ENCODE measurements at regions not wholly inside any gene's neighbourhood (a gene's known extent, or its start where the extent isn't known, plus 50 kb on each side); places are given as distances from the start of the nearest gene placed in this dataset.

DNA sequence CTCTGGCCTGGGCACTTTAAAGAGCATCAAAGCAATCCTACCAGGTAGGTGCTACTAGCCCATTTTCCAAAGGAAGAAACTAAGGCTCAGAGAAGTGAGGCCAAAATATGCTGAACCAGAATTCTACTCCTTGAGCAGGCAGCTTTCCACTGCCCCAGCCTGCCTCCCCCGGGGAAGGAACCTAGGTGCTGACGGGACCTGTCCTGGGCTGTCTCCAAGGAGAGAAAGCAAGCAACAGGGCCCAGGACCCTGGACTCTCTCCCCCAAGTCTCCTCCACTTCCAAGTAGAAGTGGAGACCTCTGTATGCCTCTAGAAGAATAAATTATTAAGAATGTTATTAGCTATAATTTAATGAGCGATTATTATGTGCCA is 159.5 kb downstream of the MRPL14 start:
- no peak for TF ChIP-seq TCF7L2 (IDR thresholded peaks at IDR 0.05; ENCODE audit: low read depth, low read length)
- TF ChIP-seq CTCF (IDR thresholded peaks at IDR 0.05) = no peak
- TF ChIP-seq, protein P1, sequence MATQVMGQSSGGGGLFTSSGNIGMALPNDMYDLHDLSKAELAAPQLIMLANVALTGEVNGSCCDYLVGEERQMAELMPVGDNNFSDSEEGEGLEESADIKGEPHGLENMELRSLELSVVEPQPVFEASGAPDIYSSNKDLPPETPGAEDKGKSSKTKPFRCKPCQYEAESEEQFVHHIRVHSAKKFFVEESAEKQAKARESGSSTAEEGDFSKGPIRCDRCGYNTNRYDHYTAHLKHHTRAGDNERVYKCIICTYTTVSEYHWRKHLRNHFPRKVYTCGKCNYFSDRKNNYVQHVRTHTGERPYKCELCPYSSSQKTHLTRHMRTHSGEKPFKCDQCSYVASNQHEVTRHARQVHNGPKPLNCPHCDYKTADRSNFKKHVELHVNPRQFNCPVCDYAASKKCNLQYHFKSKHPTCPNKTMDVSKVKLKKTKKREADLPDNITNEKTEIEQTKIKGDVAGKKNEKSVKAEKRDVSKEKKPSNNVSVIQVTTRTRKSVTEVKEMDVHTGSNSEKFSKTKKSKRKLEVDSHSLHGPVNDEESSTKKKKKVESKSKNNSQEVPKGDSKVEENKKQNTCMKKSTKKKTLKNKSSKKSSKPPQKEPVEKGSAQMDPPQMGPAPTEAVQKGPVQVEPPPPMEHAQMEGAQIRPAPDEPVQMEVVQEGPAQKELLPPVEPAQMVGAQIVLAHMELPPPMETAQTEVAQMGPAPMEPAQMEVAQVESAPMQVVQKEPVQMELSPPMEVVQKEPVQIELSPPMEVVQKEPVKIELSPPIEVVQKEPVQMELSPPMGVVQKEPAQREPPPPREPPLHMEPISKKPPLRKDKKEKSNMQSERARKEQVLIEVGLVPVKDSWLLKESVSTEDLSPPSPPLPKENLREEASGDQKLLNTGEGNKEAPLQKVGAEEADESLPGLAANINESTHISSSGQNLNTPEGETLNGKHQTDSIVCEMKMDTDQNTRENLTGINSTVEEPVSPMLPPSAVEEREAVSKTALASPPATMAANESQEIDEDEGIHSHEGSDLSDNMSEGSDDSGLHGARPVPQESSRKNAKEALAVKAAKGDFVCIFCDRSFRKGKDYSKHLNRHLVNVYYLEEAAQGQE (IDR thresholded peaks at IDR 0.05; ENCODE audit: insufficient read depth in 1 of 2, low read depth in 2 of 2, low read length in 1 of 2) = no peak

Data from Panc1 (cell line).